ENCODE measurements at regions not wholly inside any gene's neighbourhood (a gene's known extent, or its start where the extent isn't known, plus 50 kb on each side); places are given as distances from the start of the nearest gene placed in this dataset.

- intact Hi-C loops (cut with DNase I), result no loop called here
- Histone ChIP-seq H3K9me3 (no peaks in the 10 kb centered on the region), H3K4me3 (no peak overlapping the region), H3K27me3 (ENCODE audit: insufficient read depth in 3 of 3, low read length in 2 of 3) (no peaks in the 10 kb centered on the region), H3K36me3 (ENCODE audit: insufficient read depth in 1 of 2, low read depth in 1 of 2) (no peaks in the 10 kb centered on the region), H3K4me1 (no peaks in the 10 kb centered on the region), H3K27ac (no peak overlapping the region)
- 68 to 74% (median 71%) methylated on average over 9 of the region's 9 CpGs for WGBS, 3 donors
- ATAC-seq (no peak), DNase-seq (no peak)
- no peak for TF ChIP-seq CTCF (IDR thresholded peaks at IDR 0.05)
Observed at GRCh38 chr5:82858151-82859025, 218.8 kb downstream of the TMEM167A start.

GRCh38 chr5:82855893-82856550 lies 221.2 kb downstream of the TMEM167A start:
- Histone ChIP-seq H3K4me3 (no peak overlapping the region), H3K27ac (no peak overlapping the region), H3K36me3 (ENCODE audit: insufficient read depth in 1 of 2, low read depth in 1 of 2) (no peaks in the 10 kb centered on the region), H3K27me3 (ENCODE audit: insufficient read depth in 3 of 3, low read length in 2 of 3) (no peaks in the 10 kb centered on the region), H3K4me1 (no peaks in the 10 kb centered on the region), H3K9me3 (no peaks in the 10 kb centered on the region)
- TF ChIP-seq CTCF (IDR thresholded peaks at IDR 0.05), result no peak
- WGBS, 3 donors, result 71 to 73% (median 71%) methylated on average over 5 of the region's 5 CpGs
- ATAC-seq, result no peak
- intact Hi-C loops (cut with DNase I), result no loop called here
- no peak for DNase-seq

- no peak for ATAC-seq
- H3K36me3 ChIP-seq (ENCODE audit: insufficient read depth in 1 of 2, low read depth in 1 of 2), result no peaks in the 10 kb centered on the region
- no peak for DNase-seq
- no peaks in the 10 kb centered on the region for H3K9me3 ChIP-seq
- intact Hi-C loops (cut with DNase I), result no loop called here
- no peaks in the 10 kb centered on the region for H3K27me3 ChIP-seq (ENCODE audit: insufficient read depth in 3 of 3, low read length in 2 of 3)
- H3K4me1 ChIP-seq, result no peaks in the 10 kb centered on the region
- no peak overlapping the region for H3K4me3 ChIP-seq
- TF ChIP-seq CTCF (IDR thresholded peaks at IDR 0.05), result no peak
- WGBS, 3 donors, result 69 to 74% (median 71%) methylated on average over 3 of the region's 3 CpGs
- no peak overlapping the region for H3K27ac ChIP-seq
Observed at GRCh38 chr5:82854956-82855355, 222.2 kb downstream of the TMEM167A start.

GRCh38 chr5:82851471-82851870 lies 225.7 kb downstream of the TMEM167A start:
- no peak for ATAC-seq

More at GRCh38 chr5:82851471-82851870, 225.7 kb downstream of the TMEM167A start:
- H3K4me3 ChIP-seq, result no peak overlapping the region
- no peak for DNase-seq
- H3K27me3 ChIP-seq (ENCODE audit: insufficient read depth in 3 of 3, low read length in 2 of 3), result no peaks in the 10 kb centered on the region
- intact Hi-C loops (cut with DNase I), result no loop called here
- no peaks in the 10 kb centered on the region for H3K36me3 ChIP-seq (ENCODE audit: insufficient read depth in 1 of 2, low read depth in 1 of 2)
- no peak overlapping the region for H3K27ac ChIP-seq
- no peak for TF ChIP-seq CTCF (IDR thresholded peaks at IDR 0.05)
- 57 to 67% (median 64%) methylated on average over 3 of the region's 3 CpGs for WGBS, 3 donors
- H3K4me1 ChIP-seq, result no peaks in the 10 kb centered on the region
- no peaks in the 10 kb centered on the region for H3K9me3 ChIP-seq

Data from psoas muscle (tissue), 7 donors.